ENCODE measurements at regions not wholly inside any gene's neighbourhood (a gene's known extent, or its start where the extent isn't known, plus 50 kb on each side); places are given as distances from the start of the nearest gene placed in this dataset.

GRCh38 chr20:7734216-7734615, 206.0 kb downstream of the HAO1 start:
- TF ChIP-seq, protein P1, sequence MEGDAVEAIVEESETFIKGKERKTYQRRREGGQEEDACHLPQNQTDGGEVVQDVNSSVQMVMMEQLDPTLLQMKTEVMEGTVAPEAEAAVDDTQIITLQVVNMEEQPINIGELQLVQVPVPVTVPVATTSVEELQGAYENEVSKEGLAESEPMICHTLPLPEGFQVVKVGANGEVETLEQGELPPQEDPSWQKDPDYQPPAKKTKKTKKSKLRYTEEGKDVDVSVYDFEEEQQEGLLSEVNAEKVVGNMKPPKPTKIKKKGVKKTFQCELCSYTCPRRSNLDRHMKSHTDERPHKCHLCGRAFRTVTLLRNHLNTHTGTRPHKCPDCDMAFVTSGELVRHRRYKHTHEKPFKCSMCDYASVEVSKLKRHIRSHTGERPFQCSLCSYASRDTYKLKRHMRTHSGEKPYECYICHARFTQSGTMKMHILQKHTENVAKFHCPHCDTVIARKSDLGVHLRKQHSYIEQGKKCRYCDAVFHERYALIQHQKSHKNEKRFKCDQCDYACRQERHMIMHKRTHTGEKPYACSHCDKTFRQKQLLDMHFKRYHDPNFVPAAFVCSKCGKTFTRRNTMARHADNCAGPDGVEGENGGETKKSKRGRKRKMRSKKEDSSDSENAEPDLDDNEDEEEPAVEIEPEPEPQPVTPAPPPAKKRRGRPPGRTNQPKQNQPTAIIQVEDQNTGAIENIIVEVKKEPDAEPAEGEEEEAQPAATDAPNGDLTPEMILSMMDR (IDR thresholded peaks at IDR 0.05; ENCODE audit: insufficient read depth, low read depth, low read length), result no peak
- peak; percentile 56 for DNase-seq (ENCODE audit: low read depth)
- no peak overlapping the region for H3K4me3 ChIP-seq (ENCODE audit: low read depth, low read length)

GRCh38 chr20:7736336-7736735, 203.9 kb downstream of the HAO1 start:
- TF ChIP-seq, protein P1 (IDR thresholded peaks at IDR 0.05; ENCODE audit: insufficient read depth, low read depth, low read length), result no peak
- no peak for DNase-seq (ENCODE audit: low read depth)

GRCh38 chr20:7741866-7742265, 198.4 kb downstream of the HAO1 start:
- H3K4me3 ChIP-seq (ENCODE audit: low read depth, low read length), result no peak overlapping the region
- TF ChIP-seq, protein P1 (IDR thresholded peaks at IDR 0.05; ENCODE audit: insufficient read depth, low read depth, low read length), result no peak
- DNase-seq (ENCODE audit: low read depth), result peak; percentile 26

More at GRCh38 chr20:7736336-7736735, 203.9 kb downstream of the HAO1 start:
- no peak overlapping the region for H3K4me3 ChIP-seq (ENCODE audit: low read depth, low read length)

- peak; percentile 85 for DNase-seq (ENCODE audit: low read depth)
- TF ChIP-seq, protein P1 (IDR thresholded peaks at IDR 0.05; ENCODE audit: insufficient read depth, low read depth, low read length), result no peak
- H3K4me3 ChIP-seq (ENCODE audit: low read depth, low read length), result no peak overlapping the region
These were observed 197.8 kb downstream of the HAO1 start for GRCh38 chr20:7742479-7742878.

DNA sequence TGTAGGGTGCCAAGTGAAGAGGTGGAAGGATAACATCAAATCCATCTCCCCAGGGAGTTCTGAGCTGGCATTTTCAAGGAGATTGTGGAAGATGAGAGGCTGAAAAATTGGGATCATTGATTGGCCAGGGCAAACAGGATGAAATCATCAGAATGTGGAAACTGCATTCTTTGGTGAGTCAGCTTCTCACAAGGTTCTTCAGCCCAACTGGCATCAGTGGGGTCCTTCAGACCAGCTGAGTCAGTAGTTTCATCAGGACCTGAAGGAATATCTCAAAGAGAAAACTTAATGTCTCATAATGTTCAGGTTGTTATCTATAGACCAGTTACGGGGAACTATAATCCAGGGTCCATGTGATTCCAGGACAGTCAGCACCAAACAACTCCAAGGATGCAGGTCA, 195.8 kb downstream of the HAO1 start:
- TF ChIP-seq, protein P1 (IDR thresholded peaks at IDR 0.05; ENCODE audit: insufficient read depth, low read depth, low read length), result no peak
- H3K4me3 ChIP-seq (ENCODE audit: low read depth, low read length), result no peak overlapping the region
- peak; percentile 59 for DNase-seq (ENCODE audit: low read depth)

GRCh38 chr20:7748624-7749023, 191.6 kb downstream of the HAO1 start:
- TF ChIP-seq, protein P1 (IDR thresholded peaks at IDR 0.05; ENCODE audit: insufficient read depth, low read depth, low read length), result no peak
- no peak overlapping the region for H3K4me3 ChIP-seq (ENCODE audit: low read depth, low read length)
- DNase-seq (ENCODE audit: low read depth), result no peak

DNA sequence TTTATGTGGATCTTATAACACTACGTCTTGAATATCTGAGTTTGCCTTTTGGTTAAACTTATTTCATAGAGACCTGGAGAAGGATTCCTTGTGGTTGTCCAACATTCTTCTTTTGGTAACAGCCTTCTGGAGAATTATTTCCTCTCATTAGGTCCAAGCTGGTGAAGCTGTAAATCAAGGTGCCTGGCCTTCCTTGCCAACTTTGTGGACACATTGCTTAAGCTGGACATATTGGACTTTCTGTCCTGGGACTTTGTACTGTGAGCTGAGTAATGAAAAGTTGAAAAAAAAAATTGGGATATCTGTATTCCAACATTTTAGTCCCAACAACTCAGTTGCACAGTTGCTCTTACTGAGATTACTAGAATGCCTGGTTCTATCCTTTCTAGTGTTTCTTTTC, 186.2 kb downstream of the HAO1 start:
- TF ChIP-seq, protein P1 (IDR thresholded peaks at IDR 0.05; ENCODE audit: insufficient read depth, low read depth, low read length), result no peak
- DNase-seq (ENCODE audit: low read depth), result no peak
- H3K4me3 ChIP-seq (ENCODE audit: low read depth, low read length), result no peak overlapping the region
